Lung (tissue), 11 donors: ENCODE measurements at regions not wholly inside any gene's neighbourhood (a gene's known extent, or its start where the extent isn't known, plus 50 kb on each side); places are given as distances from the start of the nearest gene placed in this dataset.

Experiments
- ATAC-seq: fragments of 200-7000 bp; cut with Tn5 transposase; one replicate; pipeline ENCODE4 v1.9.1; 2020; ENCODE audit warnings: moderate number of reproducible peaks; ENCODE audit not compliant: insufficient read depth, low FRiP score
- DNase-seq, 3 donors: peaks; one replicate each; pipeline ENCODE4 v3.0.0-alpha.2; 2013 to 2017
- H3K27ac ChIP-seq, 2 donors: one replicate each; pipeline ENCODE4 v1.5.1; 2013; ENCODE audit warnings: mild to moderate bottlenecking in 2 of 2, moderate library complexity in 2 of 2, control low read depth in 1 of 2, inconsistent platforms in 1 of 2, low read depth in 1 of 2, low read length in 1 of 2
- H3K27me3 ChIP-seq, 3 donors: one replicate each; pipeline ENCODE4 v1.5.1; 2013; ENCODE audit warnings: low read length in 2 of 3; ENCODE audit not compliant: control insufficient read depth in 3 of 3, insufficient read depth in 3 of 3
- H3K36me3 ChIP-seq, 4 donors: one replicate each; pipeline ENCODE4 v1.5.1; 2013; ENCODE audit warnings: low read length in 4 of 4, mild to moderate bottlenecking in 1 of 4, moderate library complexity in 1 of 4; ENCODE audit not compliant: control insufficient read depth in 4 of 4, insufficient read depth in 4 of 4
- H3K4me1 ChIP-seq, 5 donors: one replicate each; pipeline ENCODE4 v1.5.1; 2013; ENCODE audit warnings: low read length in 5 of 5, mild to moderate bottlenecking in 2 of 5, moderate library complexity in 1 of 5; ENCODE audit not compliant: control insufficient read depth in 5 of 5, insufficient read depth in 5 of 5
- H3K4me3 ChIP-seq: one replicate; pipeline ENCODE4 v1.5.1; 2013; ENCODE audit warnings: mild to moderate bottlenecking, control low read depth, moderate library complexity
- H3K9ac ChIP-seq, 2 donors: one replicate each; pipeline ENCODE4 v1.5.1; 2013; ENCODE audit warnings: low read length in 2 of 2, control low read depth in 1 of 2; ENCODE audit not compliant: insufficient read depth in 1 of 2
- H3K9me3 ChIP-seq, 4 donors: one replicate each; pipeline ENCODE4 v1.5.1; 2013; ENCODE audit warnings: low read length in 3 of 4, mild to moderate bottlenecking in 1 of 4, moderate library complexity in 1 of 4; ENCODE audit not compliant: control insufficient read depth in 4 of 4, insufficient read depth in 3 of 4
- WGBS, 2 donors: extraction: QIAGEN DNeasy Blood & Tissue Kit; methylation state at CpG; one replicate each; pipeline ENCODE4 v1.1.7; 2013; 5-methylcytosine and 5-hydroxymethylcytosine counted together
- TF ChIP-seq, protein P1 (sequence below): IDR thresholded peaks from 2 replicates; pipeline ENCODE4 v1.5.1; 2012; ENCODE audit warnings: mild to moderate bottlenecking; ENCODE audit errors: control extremely low read depth, extremely low read depth
- donor health status: control.
- donor health status: control.
- donor health status: Bipolar disorder and iron deficiency.
- donor health status: healthy.
- donor health status: DM: yes; HTN: yes; CAD: no.

GRCh38 chr13:67549331-67549730, 319.2 kb upstream of the PCDH9 start:
- Histone ChIP-seq H3K9me3 (no peaks in the 10 kb centered on the region), H3K36me3 (no peaks in the 10 kb centered on the region), H3K9ac (no peak overlapping the region), H3K4me3 (no peak overlapping the region), H3K27ac (no peak overlapping the region), H3K4me1 (peaks cover 0 to 3% (median 0%) of the 10 kb centered on the region in 5 donors), H3K27me3 (no peaks in the 10 kb centered on the region)
- TF ChIP-seq, protein P1, sequence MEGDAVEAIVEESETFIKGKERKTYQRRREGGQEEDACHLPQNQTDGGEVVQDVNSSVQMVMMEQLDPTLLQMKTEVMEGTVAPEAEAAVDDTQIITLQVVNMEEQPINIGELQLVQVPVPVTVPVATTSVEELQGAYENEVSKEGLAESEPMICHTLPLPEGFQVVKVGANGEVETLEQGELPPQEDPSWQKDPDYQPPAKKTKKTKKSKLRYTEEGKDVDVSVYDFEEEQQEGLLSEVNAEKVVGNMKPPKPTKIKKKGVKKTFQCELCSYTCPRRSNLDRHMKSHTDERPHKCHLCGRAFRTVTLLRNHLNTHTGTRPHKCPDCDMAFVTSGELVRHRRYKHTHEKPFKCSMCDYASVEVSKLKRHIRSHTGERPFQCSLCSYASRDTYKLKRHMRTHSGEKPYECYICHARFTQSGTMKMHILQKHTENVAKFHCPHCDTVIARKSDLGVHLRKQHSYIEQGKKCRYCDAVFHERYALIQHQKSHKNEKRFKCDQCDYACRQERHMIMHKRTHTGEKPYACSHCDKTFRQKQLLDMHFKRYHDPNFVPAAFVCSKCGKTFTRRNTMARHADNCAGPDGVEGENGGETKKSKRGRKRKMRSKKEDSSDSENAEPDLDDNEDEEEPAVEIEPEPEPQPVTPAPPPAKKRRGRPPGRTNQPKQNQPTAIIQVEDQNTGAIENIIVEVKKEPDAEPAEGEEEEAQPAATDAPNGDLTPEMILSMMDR, result no peak
- WGBS, 2 donors, result 95 to 96% methylated on average over 4 of the region's 4 CpGs
- ATAC-seq, result no peak
- no peak for DNase-seq

- no peak for ATAC-seq
- TF ChIP-seq, protein P1, result no peak
- H3K27me3 ChIP-seq, result no peaks in the 10 kb centered on the region
- no peaks in the 10 kb centered on the region for H3K36me3 ChIP-seq
- 59 to 69% methylated on average over 1 of the region's 1 CpG for WGBS, 2 donors
- H3K27ac ChIP-seq, result no peak overlapping the region
- no peak overlapping the region for H3K4me3 ChIP-seq
- DNase-seq, result no peak
- H3K4me1 ChIP-seq, result no peaks in the 10 kb centered on the region
- no peak overlapping the region for H3K9ac ChIP-seq
- no peaks in the 10 kb centered on the region for H3K9me3 ChIP-seq
These were observed 308.8 kb upstream of the PCDH9 start for GRCh38 chr13:67538906-67539305.

- H3K27ac ChIP-seq, result no peak overlapping the region
- 27 to 58% methylated on average over 2 of the region's 2 CpGs for WGBS, 2 donors
- no peaks in the 10 kb centered on the region for H3K36me3 ChIP-seq
- ATAC-seq, result no peak
- no peak overlapping the region for H3K4me3 ChIP-seq
- H3K9ac ChIP-seq, result no peak overlapping the region
- H3K27me3 ChIP-seq, result no peaks in the 10 kb centered on the region
- TF ChIP-seq, protein P1, result no peak
- DNase-seq, result no peak
- no peaks in the 10 kb centered on the region for H3K4me1 ChIP-seq
- H3K9me3 ChIP-seq, result no peaks in the 10 kb centered on the region
These were observed 290.8 kb upstream of the PCDH9 start for GRCh38 chr13:67520886-67521285.

- DNase-seq (no peak), ATAC-seq (peak; percentile 19)
- no peaks in the 10 kb centered on the region for H3K9me3 ChIP-seq
- WGBS, 2 donors, result 57 to 72% methylated on average over 1 of the region's 1 CpG
- H3K27ac ChIP-seq, result no peak overlapping the region
- H3K9ac ChIP-seq, result no peak overlapping the region
- H3K27me3 ChIP-seq, result no peaks in the 10 kb centered on the region
- no peaks in the 10 kb centered on the region for H3K36me3 ChIP-seq
- TF ChIP-seq, protein P1, result no peak
- no peaks in the 10 kb centered on the region for H3K4me1 ChIP-seq
- H3K4me3 ChIP-seq, result no peak overlapping the region
These were observed 289.2 kb upstream of the PCDH9 start for GRCh38 chr13:67519356-67519755.
